Trophoblast cell (in vitro differentiated cells and primary cell): ENCODE measurements at regions not wholly inside any gene's neighbourhood (a gene's known extent, or its start where the extent isn't known, plus 50 kb on each side); places are given as distances from the start of the nearest gene placed in this dataset.

Experiments used
- DNase-seq, 2 donors: peaks; one replicate each; pipeline ENCODE4 v3.0.0-alpha.2; 2016
- H2AFZ ChIP-seq: 2 replicates; pipeline ENCODE4 v1.6.1; 2013; ENCODE audit warnings: low read length, moderate library complexity, mild to moderate bottlenecking; ENCODE audit not compliant: insufficient read depth, poor library complexity
- H2AK5ac ChIP-seq: 2 replicates; pipeline ENCODE4 v1.6.1; 2013; ENCODE audit warnings: mild to moderate bottlenecking, low read length
- H2BK120ac ChIP-seq: 2 replicates; pipeline ENCODE4 v1.6.1; 2013; ENCODE audit warnings: low read length, mild to moderate bottlenecking, moderate library complexity; ENCODE audit not compliant: insufficient read depth, poor library complexity
- H2BK12ac ChIP-seq: 2 replicates; pipeline ENCODE4 v1.6.1; 2013; ENCODE audit warnings: mild to moderate bottlenecking, low read length, moderate library complexity
- H2BK5ac ChIP-seq: 2 replicates; pipeline ENCODE4 v1.6.1; 2013; ENCODE audit warnings: low read length, low read depth, moderate library complexity, mild to moderate bottlenecking; ENCODE audit not compliant: poor library complexity
- H3K14ac ChIP-seq: 2 replicates; pipeline ENCODE4 v1.6.1; 2013; ENCODE audit warnings: mild to moderate bottlenecking, low read length
- H3K18ac ChIP-seq: 2 replicates; pipeline ENCODE4 v1.6.1; 2013; ENCODE audit warnings: mild to moderate bottlenecking, low read length
- H3K23ac ChIP-seq: 2 replicates; pipeline ENCODE4 v1.6.1; 2013; ENCODE audit warnings: low read length
- H3K27ac ChIP-seq: 2 replicates; pipeline ENCODE4 v1.5.1; 2013; ENCODE audit warnings: low read depth, mild to moderate bottlenecking, inconsistent platforms, low read length, moderate library complexity
- H3K27me3 ChIP-seq: 2 replicates; pipeline ENCODE4 v1.6.1; 2013; ENCODE audit warnings: inconsistent platforms, mild to moderate bottlenecking, low read length, moderate library complexity; ENCODE audit not compliant: insufficient read depth
- H3K36me3 ChIP-seq, 2 experiments: 1 replicate in 1 of 2; 2 replicates in 1 of 2; pipeline ENCODE4 v1.6.1; 2013; ENCODE audit warnings: low read length in 2 of 2, mild to moderate bottlenecking in 2 of 2, moderate library complexity in 1 of 2; ENCODE audit not compliant: insufficient read depth in 2 of 2, control insufficient read depth in 1 of 2
- H3K4ac ChIP-seq: 2 replicates; pipeline ENCODE4 v1.6.1; 2013; ENCODE audit warnings: low read depth, mild to moderate bottlenecking, low read length, moderate library complexity
- H3K4me1 ChIP-seq, 2 experiments: 1 replicate in 1 of 2; 2 replicates in 1 of 2; pipeline ENCODE4 v1.6.1; 2013; ENCODE audit warnings: low read length in 2 of 2, mild to moderate bottlenecking in 2 of 2, moderate library complexity in 1 of 2; ENCODE audit not compliant: insufficient read depth in 2 of 2, control insufficient read depth in 1 of 2
- H3K4me2 ChIP-seq: 2 replicates; pipeline ENCODE4 v1.6.1; 2013; ENCODE audit warnings: inconsistent platforms, mild to moderate bottlenecking, low read length, moderate library complexity
- H3K4me3 ChIP-seq: 2 replicates; pipeline ENCODE4 v1.5.1; 2013; ENCODE audit warnings: mild to moderate bottlenecking, low read depth, low read length, inconsistent platforms
- H3K79me1 ChIP-seq: one replicate; pipeline ENCODE4 v1.6.1; 2013; ENCODE audit warnings: low read length
- H3K79me2 ChIP-seq: 2 replicates; pipeline ENCODE4 v1.6.1; 2013; ENCODE audit warnings: low read length, mild to moderate bottlenecking; ENCODE audit not compliant: control insufficient read depth, insufficient read depth, poor library complexity
- H3K9ac ChIP-seq: 2 replicates; pipeline ENCODE4 v1.6.1; 2013; ENCODE audit warnings: mild to moderate bottlenecking, low read length
- H3K9me3 ChIP-seq: 2 replicates; pipeline ENCODE4 v1.6.1; 2013; ENCODE audit warnings: low read depth, mild to moderate bottlenecking, control low read depth, inconsistent platforms, low read length; ENCODE audit not compliant: insufficient read depth
- H4K12ac ChIP-seq: 2 replicates; pipeline ENCODE4 v1.6.1; 2013; ENCODE audit warnings: low read depth, mild to moderate bottlenecking, low read length, moderate library complexity
- H4K8ac ChIP-seq: 2 replicates; pipeline ENCODE4 v1.6.1; 2013; ENCODE audit warnings: low read depth, mild to moderate bottlenecking, low read length, moderate library complexity
- H4K91ac ChIP-seq: one replicate; pipeline ENCODE4 v1.6.1; 2013; ENCODE audit warnings: low read depth, mild to moderate bottlenecking, low read length, moderate library complexity
- WGBS: extraction: QIAGEN DNeasy Blood & Tissue Kit; methylation state at CpG from one replicate; pipeline ENCODE4 v1.1.7; 2013; ENCODE audit warnings: missing lambda C conversion rate; ENCODE audit not compliant: insufficient read length, insufficient coverage; ENCODE audit errors: extremely low coverage; 5-methylcytosine and 5-hydroxymethylcytosine counted together

DNA sequence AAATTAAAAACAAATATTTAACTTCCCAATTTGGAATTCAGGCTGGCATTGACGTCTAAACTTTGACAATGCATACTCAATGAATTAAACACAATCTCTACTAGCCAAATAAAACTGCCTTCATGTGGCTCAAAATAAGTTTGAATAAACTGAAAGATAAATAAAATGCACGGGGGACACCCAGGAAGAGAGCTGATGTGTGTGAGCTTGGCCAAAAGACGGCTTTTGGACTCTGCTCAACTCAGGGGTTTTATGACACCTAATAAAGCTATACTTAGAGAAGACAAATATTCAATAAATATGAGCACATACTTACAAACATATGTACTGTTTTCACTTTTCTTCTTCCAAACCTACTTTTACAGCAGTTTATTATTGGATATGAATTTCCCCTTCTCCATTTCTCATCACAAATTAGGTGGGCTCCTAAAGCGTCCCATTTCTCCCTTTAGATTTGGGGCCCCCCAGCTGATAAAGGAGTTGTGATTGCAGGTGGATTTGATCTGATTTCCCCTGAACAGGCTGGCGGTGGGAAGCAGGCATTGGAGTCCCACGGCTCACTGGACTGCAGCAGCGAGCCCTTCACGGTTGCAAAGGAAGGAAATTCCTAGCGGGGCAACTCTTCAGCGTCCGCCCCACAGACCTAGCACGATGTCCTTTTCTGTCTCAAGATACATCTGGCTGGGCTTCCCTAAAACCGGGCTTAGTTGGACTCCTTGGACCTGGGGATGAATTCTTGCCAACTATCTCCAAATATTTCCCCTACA, 79.6 kb downstream of the INSIG1 start:
- peaks cover 6 to 12% of the 10 kb centered on the region in 2 experiments for H3K4me1 ChIP-seq
- no peak overlapping the region for H4K12ac ChIP-seq
- no peak overlapping the region for H2BK120ac ChIP-seq
- H3K4me2 ChIP-seq = no peak overlapping the region
- no peaks in the 10 kb centered on the region for H3K79me1 ChIP-seq
- WGBS = no CpG with 5 or more reads among the region's 13 CpGs
- H3K27me3 ChIP-seq = peaks cover 83% of the 10 kb centered on the region
- DNase-seq = peak in 1 of 2 donors; percentile 6
- H2AFZ ChIP-seq = no peak overlapping the region
- no peak overlapping the region for H3K9ac ChIP-seq
- no peak overlapping the region for H3K4me3 ChIP-seq
- no peak overlapping the region for H4K91ac ChIP-seq
- no peak overlapping the region for H3K27ac ChIP-seq
- H3K9me3 ChIP-seq = peaks cover 9% of the 10 kb centered on the region
- H2BK12ac ChIP-seq = no peak overlapping the region
- H3K79me2 ChIP-seq = no peaks in the 10 kb centered on the region
- H3K23ac ChIP-seq = no peak overlapping the region
- H3K14ac ChIP-seq = no peak overlapping the region
- H3K18ac ChIP-seq = no peak overlapping the region
- no peak overlapping the region for H2AK5ac ChIP-seq
- no peak overlapping the region for H2BK5ac ChIP-seq
- no peak overlapping the region for H3K4ac ChIP-seq
- H3K36me3 ChIP-seq = no peaks in the 10 kb centered on the region
- no peak overlapping the region for H4K8ac ChIP-seq

GRCh38 chr7:155377838-155378579, 79.9 kb upstream of the EN2 start:
- no CpG with 5 or more reads among the region's 45 CpGs for WGBS
- DNase-seq = peak in 1 of 2 donors; percentile 46

GRCh38 chr7:155378580-155378934, 79.4 kb upstream of the EN2 start:
- no peak overlapping the region for H2BK5ac ChIP-seq
- peaks cover 80% of the 10 kb centered on the region for H3K27me3 ChIP-seq
- no peak overlapping the region for H2AK5ac ChIP-seq
- H3K23ac ChIP-seq = no peak overlapping the region
- H2BK12ac ChIP-seq = no peak overlapping the region
- H3K4me2 ChIP-seq = no peak overlapping the region
- H3K4me3 ChIP-seq = no peak overlapping the region
- no peak overlapping the region for H3K18ac ChIP-seq
- no CpG with 5 or more reads among the region's 6 CpGs for whole genome bisulfite sequencing
- no peak for DNase-seq
- no peak overlapping the region for H2BK120ac ChIP-seq
- H3K79me2 ChIP-seq = no peaks in the 10 kb centered on the region
- H4K12ac ChIP-seq = no peak overlapping the region
- no peak overlapping the region for H3K14ac ChIP-seq
- no peak overlapping the region for H3K27ac ChIP-seq
- no peak overlapping the region for H3K9ac ChIP-seq
- H3K36me3 ChIP-seq = no peaks in the 10 kb centered on the region
- H4K8ac ChIP-seq = no peak overlapping the region
- H3K79me1 ChIP-seq = no peaks in the 10 kb centered on the region
- H2AFZ ChIP-seq = no peak overlapping the region
- H4K91ac ChIP-seq = no peak overlapping the region
- no peak overlapping the region for H3K4ac ChIP-seq
- H3K4me1 ChIP-seq = peaks cover 6 to 8% of the 10 kb centered on the region in 2 experiments
- peaks cover 9% of the 10 kb centered on the region for H3K9me3 ChIP-seq

More at GRCh38 chr7:155377838-155378579, 79.9 kb upstream of the EN2 start:
- H3K4me3 ChIP-seq = no peak overlapping the region
- H3K27ac ChIP-seq = no peak overlapping the region
- H4K12ac ChIP-seq = no peak overlapping the region
- H3K23ac ChIP-seq = no peak overlapping the region
- no peaks in the 10 kb centered on the region for H3K36me3 ChIP-seq
- H3K79me2 ChIP-seq = no peaks in the 10 kb centered on the region
- no peak overlapping the region for H4K8ac ChIP-seq
- no peak overlapping the region for H3K4me2 ChIP-seq
- no peak overlapping the region for H3K4ac ChIP-seq
- no peak overlapping the region for H3K18ac ChIP-seq
- H3K79me1 ChIP-seq = no peaks in the 10 kb centered on the region
- peaks cover 83% of the 10 kb centered on the region for H3K27me3 ChIP-seq
- peaks cover 6 to 8% of the 10 kb centered on the region in 2 experiments for H3K4me1 ChIP-seq
- H3K14ac ChIP-seq = no peak overlapping the region
- H2AK5ac ChIP-seq = no peak overlapping the region
- no peak overlapping the region for H2AFZ ChIP-seq
- H2BK12ac ChIP-seq = no peak overlapping the region
- no peak overlapping the region for H4K91ac ChIP-seq
- no peak overlapping the region for H3K9ac ChIP-seq
- no peak overlapping the region for H2BK5ac ChIP-seq
- H3K9me3 ChIP-seq = peaks cover 9% of the 10 kb centered on the region
- H2BK120ac ChIP-seq = no peak overlapping the region

- WGBS = no CpG with 5 or more reads among the region's 10 CpGs
Measured at GRCh38 chr7:155378959-155379871, 78.7 kb upstream of the EN2 start.

More at GRCh38 chr7:155378959-155379871, 78.7 kb upstream of the EN2 start:
- H3K79me2 ChIP-seq = no peaks in the 10 kb centered on the region
- peaks cover 80% of the 10 kb centered on the region for H3K27me3 ChIP-seq
- H3K4me1 ChIP-seq = peaks cover 6 to 8% of the 10 kb centered on the region in 2 experiments
- H3K4me2 ChIP-seq = no peak overlapping the region
- H2AFZ ChIP-seq = no peak overlapping the region
- H4K91ac ChIP-seq = no peak overlapping the region
- H3K4ac ChIP-seq = no peak overlapping the region
- H3K9me3 ChIP-seq = peaks cover 9% of the 10 kb centered on the region
- H3K4me3 ChIP-seq = no peak overlapping the region
- H2BK120ac ChIP-seq = no peak overlapping the region
- no peak overlapping the region for H4K8ac ChIP-seq
- H2AK5ac ChIP-seq = no peak overlapping the region
- H3K14ac ChIP-seq = no peak overlapping the region
- no peaks in the 10 kb centered on the region for H3K79me1 ChIP-seq
- H2BK12ac ChIP-seq = no peak overlapping the region
- H2BK5ac ChIP-seq = no peak overlapping the region
- H3K36me3 ChIP-seq = no peaks in the 10 kb centered on the region
- H3K9ac ChIP-seq = no peak overlapping the region
- no peak overlapping the region for H3K27ac ChIP-seq
- no peak overlapping the region for H3K18ac ChIP-seq
- DNase-seq = no peak
- H4K12ac ChIP-seq = no peak overlapping the region
- no peak overlapping the region for H3K23ac ChIP-seq
